HG03175 (cell line): ENCODE measurements at regions not wholly inside any gene's neighbourhood (a gene's known extent, or its start where the extent isn't known, plus 50 kb on each side); places are given as distances from the start of the nearest gene placed in this dataset.
"Not testable (repeated sequence)": the region's sequence is repeated elsewhere in the genome, so short reads cannot be mapped to it uniquely, and the experiment has no call there.

Source experiments
- ATAC-seq: cut with Tn5 transposase; IDR thresholded peaks from one replicate; pipeline ENCODE4 v1.9.1; 2021; ENCODE audit warnings: mild to moderate bottlenecking, moderate library complexity; ENCODE audit not compliant: unreplicated experiment

- ATAC-seq: no peak
Measured at GRCh38 chr12:17016116-17016864, 410.3 kb upstream of the LMO3 start.

GRCh38 chr12:17015501-17015900 lies 409.5 kb upstream of the LMO3 start:
- ATAC-seq: no peak

GRCh38 chr12:17007442-17008040 lies 401.6 kb upstream of the LMO3 start:
- ATAC-seq: not testable (repeated sequence)

DNA sequence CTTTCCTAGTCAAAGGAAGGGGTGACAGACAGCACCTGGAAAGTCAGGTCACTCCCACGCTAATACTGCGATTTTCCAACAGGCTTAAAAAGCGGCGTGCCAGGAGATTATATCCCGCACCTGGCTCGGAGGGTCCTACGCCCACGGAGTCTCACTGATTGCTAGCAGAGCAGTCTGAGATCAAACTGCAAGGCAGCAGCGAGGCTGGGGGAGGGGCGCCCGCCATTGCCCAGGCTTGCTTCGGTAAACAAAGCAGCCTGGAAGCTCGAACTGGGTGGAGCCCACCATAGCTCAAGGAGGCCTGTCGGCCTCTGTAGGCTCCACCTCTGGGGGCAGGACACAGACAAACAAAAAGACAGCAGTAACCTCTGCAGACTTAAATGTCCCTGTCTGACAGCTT lies 392.6 kb upstream of the LMO3 start:
- not testable (repeated sequence) for ATAC-seq

DNA sequence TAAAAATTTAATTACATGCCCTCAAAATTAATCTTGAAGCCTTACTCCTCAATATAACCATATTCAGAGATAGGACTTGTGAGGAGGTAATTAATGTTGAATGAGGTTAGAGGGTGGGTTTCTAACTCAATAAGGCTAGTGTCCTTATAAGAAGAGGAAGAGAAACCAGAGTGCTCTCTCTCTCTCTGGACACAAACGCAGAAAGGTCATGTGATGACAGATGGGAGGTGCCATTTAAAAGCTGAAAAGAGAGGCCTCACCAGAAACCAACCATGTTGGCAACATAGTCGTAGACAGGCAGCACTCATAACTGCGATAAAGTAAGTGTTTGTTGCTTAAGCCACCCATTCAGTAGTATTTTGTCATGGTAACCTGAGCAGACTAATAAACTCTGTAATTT lies 378.5 kb upstream of the LMO3 start:
- peak; percentile 72 for ATAC-seq

- ATAC-seq: no peak
Measured at GRCh38 chr12:16972923-16973770, 367.2 kb upstream of the LMO3 start.

DNA sequence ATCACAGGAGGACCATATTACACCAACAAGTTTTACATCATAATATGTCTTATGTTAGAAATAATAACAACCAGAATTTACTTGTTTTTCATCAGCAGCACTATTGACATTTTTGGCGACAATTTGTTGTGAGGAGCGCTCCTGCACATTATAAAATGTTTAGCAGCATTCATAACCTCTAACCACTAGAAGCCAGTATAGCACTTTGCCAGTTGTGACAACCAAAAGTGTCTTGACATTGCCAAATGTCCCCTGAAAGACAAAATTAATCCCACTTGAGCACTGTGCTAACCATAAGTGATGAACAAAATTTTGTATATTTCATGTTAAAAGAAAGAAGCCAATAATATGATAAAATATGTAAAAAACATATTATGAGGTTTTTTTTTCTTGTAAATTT lies 356.9 kb upstream of the LMO3 start:
- no peak for ATAC-seq

DNA sequence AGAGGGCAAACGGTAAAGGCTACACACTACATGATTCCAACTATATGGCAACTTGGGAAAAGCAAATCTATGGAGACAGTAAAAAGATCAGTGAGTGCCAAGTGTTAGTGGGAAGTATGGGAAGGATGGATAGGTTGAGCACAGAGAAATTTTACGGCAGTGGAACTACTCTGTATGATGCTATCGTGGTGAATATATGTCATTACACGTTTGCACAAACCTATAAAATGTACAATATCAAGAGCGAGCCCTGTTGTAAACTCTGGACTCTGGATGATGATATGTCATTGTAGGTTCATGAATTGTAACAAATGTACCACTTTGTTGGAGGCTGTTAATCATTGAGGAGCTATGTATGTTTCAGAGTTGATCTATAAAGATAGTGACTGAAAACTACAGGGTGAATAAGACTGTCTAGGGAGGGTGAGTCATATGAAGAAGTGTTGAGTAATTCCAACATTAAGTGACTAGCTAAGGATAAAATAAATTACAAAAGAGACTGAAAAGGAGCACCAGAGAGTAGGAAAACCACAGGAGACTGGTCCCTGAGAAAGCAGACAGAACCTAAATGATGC lies 349.2 kb upstream of the LMO3 start:
- ATAC-seq: peak; percentile 79

DNA sequence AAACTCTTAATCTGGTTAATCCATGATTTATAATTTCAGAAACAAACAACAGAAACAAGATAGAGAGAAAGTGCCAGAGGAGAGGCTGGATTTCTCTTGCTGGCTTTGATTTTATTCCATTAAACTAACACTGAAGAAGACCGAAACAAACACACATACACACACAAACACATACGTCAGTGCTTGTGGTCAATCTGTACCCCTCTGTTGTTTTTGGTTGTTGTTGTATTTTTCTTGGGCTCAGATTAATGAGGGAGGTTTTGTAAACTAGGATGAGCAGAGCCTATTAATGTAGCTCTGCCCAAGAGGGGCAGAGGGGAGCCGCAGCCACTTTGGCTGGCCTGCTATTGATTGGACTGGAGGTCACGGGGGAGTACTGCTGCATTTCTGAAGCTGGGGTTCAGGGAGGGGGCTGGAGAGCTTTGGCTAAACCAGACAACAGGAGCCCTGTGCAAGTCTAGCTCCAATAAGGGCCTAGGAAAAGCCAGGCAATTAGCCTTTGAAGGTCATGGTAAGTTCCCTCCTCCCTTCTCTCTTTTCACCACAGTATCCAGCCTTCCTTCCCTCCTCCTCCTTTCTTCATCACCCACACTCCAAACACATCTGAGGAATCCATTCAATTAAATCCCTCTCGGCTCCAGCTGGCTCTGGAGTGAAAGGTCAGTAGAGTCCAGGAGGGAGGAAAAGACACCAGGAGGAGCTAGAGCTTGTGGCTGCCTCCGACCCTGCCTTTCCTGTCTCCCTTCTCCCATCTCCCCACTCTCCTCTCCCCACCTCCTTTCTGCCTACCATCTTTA lies 344.1 kb upstream of the LMO3 start:
- no peak for ATAC-seq

DNA sequence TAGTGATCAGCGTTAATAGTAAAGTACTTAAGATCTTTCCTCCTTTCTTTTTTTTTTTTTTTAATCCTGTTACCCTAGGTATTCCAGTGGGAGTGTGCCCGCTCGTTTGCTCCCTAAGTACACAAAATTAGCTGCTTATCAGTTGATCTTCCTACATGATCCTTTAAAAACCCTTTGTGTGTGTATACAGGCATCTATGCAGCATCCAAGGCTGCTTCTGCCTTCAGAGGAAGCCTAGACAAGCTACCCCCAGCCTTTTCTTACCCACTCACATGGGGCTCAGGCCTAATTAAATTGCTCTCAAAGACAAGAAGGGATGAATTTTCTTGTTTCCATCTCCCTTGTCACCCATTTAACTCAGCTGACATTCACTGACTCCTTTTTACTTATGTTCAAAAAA lies 343.4 kb upstream of the LMO3 start:
- ATAC-seq: no peak

- ATAC-seq: no peak
Measured at GRCh38 chr12:16946704-16947103, 340.7 kb upstream of the LMO3 start.

DNA sequence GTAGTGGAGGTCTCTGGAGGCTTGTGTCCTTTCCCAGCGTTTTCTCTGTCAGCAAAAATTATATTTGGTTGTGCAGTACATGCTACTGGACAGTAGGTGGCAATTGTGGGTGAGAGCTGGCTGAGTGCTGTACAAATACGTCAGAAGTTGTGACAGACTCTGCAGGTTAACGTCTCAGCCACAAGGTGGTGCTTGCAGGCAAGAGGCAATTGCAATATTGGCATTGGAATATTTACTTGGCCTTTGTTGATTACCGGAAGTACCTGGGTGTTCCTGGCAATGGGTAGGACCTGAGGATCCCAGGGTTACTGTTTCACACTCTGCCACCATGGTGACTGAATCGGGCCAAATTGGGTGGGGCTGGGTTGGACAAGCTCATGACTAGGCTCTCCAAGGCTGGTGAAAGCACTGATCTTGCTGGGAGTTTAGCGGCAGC lies 333.9 kb upstream of the LMO3 start:
- peak; percentile 99 for ATAC-seq

- ATAC-seq: no peak
Measured at GRCh38 chr12:16927259-16927658, 321.3 kb upstream of the LMO3 start.

- no peak for ATAC-seq
Measured at GRCh38 chr12:16920451-16920850, 314.5 kb upstream of the LMO3 start.

DNA sequence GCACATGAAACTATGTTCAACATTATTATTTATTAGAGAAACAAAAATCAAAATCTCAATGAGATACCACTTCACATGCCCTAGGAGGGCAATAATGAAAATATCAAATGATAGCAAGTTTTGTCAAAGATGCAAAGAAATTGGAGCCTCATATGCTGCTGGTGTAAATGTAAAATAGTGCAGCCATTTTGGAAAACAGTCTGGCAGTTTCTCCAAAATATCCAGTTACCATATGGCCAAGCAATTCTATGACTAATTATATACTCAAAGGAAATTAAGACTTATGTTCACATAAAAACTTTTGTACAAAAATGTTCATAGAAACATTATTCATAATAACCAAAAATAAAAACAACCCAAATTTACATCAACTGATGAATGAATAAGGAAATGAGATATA lies 313.6 kb upstream of the LMO3 start:
- ATAC-seq: no peak

DNA sequence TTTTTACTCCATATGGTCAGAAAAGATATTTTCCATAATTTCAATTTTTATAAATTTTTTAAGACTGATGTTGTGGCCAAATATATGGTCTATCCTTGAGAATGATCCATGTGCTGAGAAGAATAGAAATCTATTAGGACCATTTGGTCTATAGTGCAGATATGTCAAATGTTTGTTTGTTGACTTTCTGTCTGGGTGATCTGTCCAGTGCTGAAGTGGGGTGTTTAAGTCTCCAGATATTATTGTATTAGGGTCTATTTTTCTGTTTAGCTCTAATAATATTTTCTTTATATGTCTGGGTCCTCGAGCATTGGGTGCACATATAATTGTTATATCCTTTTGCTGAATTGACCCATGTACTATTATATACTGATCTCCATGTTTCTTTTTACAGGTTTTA lies 308.9 kb upstream of the LMO3 start:
- ATAC-seq: no peak

DNA sequence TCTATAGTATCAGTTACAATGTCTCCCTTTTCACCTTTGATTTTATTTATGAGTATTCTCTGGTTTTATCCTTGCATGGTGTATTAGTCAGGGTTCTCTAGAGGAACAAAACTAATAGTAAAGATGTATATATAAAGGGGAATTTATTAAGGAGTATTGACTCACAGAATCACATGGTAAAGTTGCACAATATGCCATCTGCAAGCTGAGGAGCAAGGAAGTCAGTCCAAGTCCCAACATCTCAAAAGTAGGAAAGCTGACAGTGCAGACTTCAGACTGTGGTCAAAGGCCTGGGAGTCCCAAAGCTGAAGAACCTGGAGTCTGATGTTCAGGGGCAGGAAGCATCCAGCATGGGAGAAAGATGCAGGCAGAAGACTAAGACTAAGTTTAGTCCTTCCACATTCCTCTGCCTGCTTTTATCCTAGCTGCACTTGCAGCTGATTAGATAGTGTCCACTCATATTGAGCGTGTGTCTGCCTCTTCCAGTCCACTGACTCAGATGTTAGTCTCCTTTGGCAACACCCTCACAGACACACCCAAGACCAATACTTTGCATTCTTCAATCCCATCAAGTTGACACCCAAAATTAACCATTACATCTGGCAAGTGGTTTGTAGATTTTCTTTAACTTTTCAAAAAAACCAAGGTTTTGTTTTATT lies 308.0 kb upstream of the LMO3 start:
- no peak for ATAC-seq

DNA sequence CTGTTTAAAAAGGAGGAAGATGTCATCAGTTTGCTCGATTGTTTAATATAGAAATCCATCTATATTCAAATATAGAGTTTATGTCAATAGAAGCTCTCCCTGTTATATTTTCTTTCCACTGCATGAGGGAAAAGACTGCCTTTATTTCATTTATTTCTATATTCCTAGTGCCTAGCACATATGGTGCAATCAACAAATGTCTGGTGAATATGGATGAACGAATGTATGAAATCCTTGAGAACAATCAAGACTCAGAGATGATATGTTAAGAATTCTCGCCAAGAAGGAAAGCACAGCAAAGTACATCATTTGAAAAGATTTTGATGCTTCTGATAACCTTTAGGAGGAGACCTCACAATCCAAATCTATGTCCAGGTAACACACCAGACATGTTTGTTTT lies 296.0 kb upstream of the LMO3 start:
- no peak for ATAC-seq

GRCh38 chr12:16893426-16893825 lies 287.5 kb upstream of the LMO3 start:
- no peak for ATAC-seq

- no peak for ATAC-seq
Measured at GRCh38 chr12:16891673-16892072, 285.7 kb upstream of the LMO3 start.
